ENCODE measurements at regions not wholly inside any gene's neighbourhood (a gene's known extent, or its start where the extent isn't known, plus 50 kb on each side); places are given as distances from the start of the nearest gene placed in this dataset.

GRCh38 chr10:107715565-107715964 lies 551.1 kb upstream of the SORCS1 start:
- Histone ChIP-seq H3K27me3 (no peaks in the 10 kb centered on the region), H3K9ac (ENCODE audit: low read depth in 2 of 2, low read length in 2 of 2) (no peak overlapping the region)
- TF ChIP-seq CTCF (IDR thresholded peaks at IDR 0.05), result no peak

GRCh38 chr10:107708981-107709380 lies 544.5 kb upstream of the SORCS1 start:
- Histone ChIP-seq H3K9me3 (no peaks in the 10 kb centered on the region), H3K4me1 (no peaks in the 10 kb centered on the region), H3K36me3 (no peaks in the 10 kb centered on the region), H3K9ac (ENCODE audit: low read depth in 2 of 2, low read length in 2 of 2) (no peak overlapping the region), H3K4me3 (no peak overlapping the region), H3K27me3 (no peaks in the 10 kb centered on the region), H3K27ac (no peak overlapping the region)
- TF ChIP-seq CTCF (IDR thresholded peaks at IDR 0.05), result no peak
- intact Hi-C loops (cut with DNase I), result no loop called here
- DNase-seq, result no peak

More at GRCh38 chr10:107715565-107715964, 551.1 kb upstream of the SORCS1 start:
- Histone ChIP-seq H3K4me1 (no peaks in the 10 kb centered on the region), H3K27ac (no peak overlapping the region), H3K36me3 (no peaks in the 10 kb centered on the region), H3K4me3 (no peak overlapping the region), H3K9me3 (no peaks in the 10 kb centered on the region)
- no peak for DNase-seq
- intact Hi-C loops (cut with DNase I), result no loop called here

- DNase-seq, result no peak
- Histone ChIP-seq H3K36me3 (no peaks in the 10 kb centered on the region), H3K27me3 (no peaks in the 10 kb centered on the region), H3K4me1 (no peaks in the 10 kb centered on the region), H3K4me3 (no peak overlapping the region), H3K9me3 (no peaks in the 10 kb centered on the region), H3K9ac (ENCODE audit: low read depth in 2 of 2, low read length in 2 of 2) (no peak overlapping the region), H3K27ac (no peak overlapping the region)
- intact Hi-C loops (cut with DNase I), result no loop called here
- TF ChIP-seq CTCF (IDR thresholded peaks at IDR 0.05), result no peak
Measured at GRCh38 chr10:107706096-107706725, 541.7 kb upstream of the SORCS1 start.

- no peaks in the 10 kb centered on the region for H3K4me1 ChIP-seq
- no peaks in the 10 kb centered on the region for H3K36me3 ChIP-seq
- no peak overlapping the region for H3K4me3 ChIP-seq
- intact Hi-C loops (cut with DNase I), result no loop called here
- no peak for DNase-seq
- H3K9me3 ChIP-seq, result no peaks in the 10 kb centered on the region
- H3K27ac ChIP-seq, result no peak overlapping the region
- no peak overlapping the region for H3K9ac ChIP-seq (ENCODE audit: low read depth in 2 of 2, low read length in 2 of 2)
- TF ChIP-seq CTCF (IDR thresholded peaks at IDR 0.05), result no peak
- H3K27me3 ChIP-seq, result no peaks in the 10 kb centered on the region
Measured at GRCh38 chr10:107701943-107702342, 537.4 kb upstream of the SORCS1 start.

GRCh38 chr10:107692072-107692471 lies 527.6 kb upstream of the SORCS1 start:
- no peak overlapping the region for H3K4me3 ChIP-seq
- H3K36me3 ChIP-seq, result no peaks in the 10 kb centered on the region
- intact Hi-C loops (cut with DNase I), result no loop called here
- H3K9ac ChIP-seq (ENCODE audit: low read depth in 2 of 2, low read length in 2 of 2), result no peak overlapping the region
- no peaks in the 10 kb centered on the region for H3K27me3 ChIP-seq
- no peak for TF ChIP-seq CTCF (IDR thresholded peaks at IDR 0.05)
- no peaks in the 10 kb centered on the region for H3K4me1 ChIP-seq
- H3K9me3 ChIP-seq, result no peaks in the 10 kb centered on the region
- DNase-seq, result no peak
- no peak overlapping the region for H3K27ac ChIP-seq

All from colonic mucosa (tissue), 4 donors.